ENCODE measurements at regions not wholly inside any gene's neighbourhood (a gene's known extent, or its start where the extent isn't known, plus 50 kb on each side); places are given as distances from the start of the nearest gene placed in this dataset.

- no peak for DNase-seq
- in situ Hi-C loops (cut with MboI; ENCODE audit: low pct_unique_long_range_greater_than_20kb, low sequenced_read_pairs) = no loop called here
Measured at GRCh38 chr2:215756346-215756730, 257.0 kb downstream of the MREG start.

GRCh38 chr2:215755641-215756345, 257.6 kb downstream of the MREG start:
- in situ Hi-C loops (cut with MboI; ENCODE audit: low pct_unique_long_range_greater_than_20kb, low sequenced_read_pairs) = no loop called here
- DNase-seq = no peak

GRCh38 chr2:215754546-215754945, 258.8 kb downstream of the MREG start:
- in situ Hi-C loops (cut with MboI; ENCODE audit: low pct_unique_long_range_greater_than_20kb, low sequenced_read_pairs) = no loop called here
- DNase-seq = no peak

GRCh38 chr2:215753808-215754207, 259.5 kb downstream of the MREG start:
- no peak for DNase-seq
- in situ Hi-C loops (cut with MboI; ENCODE audit: low pct_unique_long_range_greater_than_20kb, low sequenced_read_pairs) = no loop called here

GRCh38 chr2:215752991-215753390, 260.4 kb downstream of the MREG start:
- in situ Hi-C loops (cut with MboI; ENCODE audit: low pct_unique_long_range_greater_than_20kb, low sequenced_read_pairs) = no loop called here
- no peak for DNase-seq

- in situ Hi-C loops (cut with MboI; ENCODE audit: low pct_unique_long_range_greater_than_20kb, low sequenced_read_pairs) = no loop called here
- no peak for DNase-seq
Measured at GRCh38 chr2:215752436-215752835, 260.9 kb downstream of the MREG start.

GRCh38 chr2:215751911-215752272, 261.5 kb downstream of the MREG start:
- in situ Hi-C loops (cut with MboI; ENCODE audit: low pct_unique_long_range_greater_than_20kb, low sequenced_read_pairs) = no loop called here
- no peak for DNase-seq

GRCh38 chr2:215751200-215751910, 262.0 kb downstream of the MREG start:
- in situ Hi-C loops (cut with MboI; ENCODE audit: low pct_unique_long_range_greater_than_20kb, low sequenced_read_pairs) = no loop called here
- DNase-seq = no peak

GRCh38 chr2:215750763-215751162, 262.6 kb downstream of the MREG start:
- no peak for DNase-seq
- in situ Hi-C loops (cut with MboI; ENCODE audit: low pct_unique_long_range_greater_than_20kb, low sequenced_read_pairs) = no loop called here

- no peak for DNase-seq
- in situ Hi-C loops (cut with MboI; ENCODE audit: low pct_unique_long_range_greater_than_20kb, low sequenced_read_pairs) = no loop called here
Measured at GRCh38 chr2:215749092-215749957, 264.0 kb downstream of the MREG start.

GRCh38 chr2:215748446-215748845, 264.9 kb downstream of the MREG start:
- no peak for DNase-seq
- in situ Hi-C loops (cut with MboI; ENCODE audit: low pct_unique_long_range_greater_than_20kb, low sequenced_read_pairs) = no loop called here

- no peak for DNase-seq
- in situ Hi-C loops (cut with MboI; ENCODE audit: low pct_unique_long_range_greater_than_20kb, low sequenced_read_pairs) = no loop called here
Measured at GRCh38 chr2:215746887-215747615, 266.3 kb downstream of the MREG start.

- DNase-seq = no peak
- in situ Hi-C loops (cut with MboI; ENCODE audit: low pct_unique_long_range_greater_than_20kb, low sequenced_read_pairs) = no loop called here
Measured at GRCh38 chr2:215746226-215746886, 267.0 kb downstream of the MREG start.

- in situ Hi-C loops (cut with MboI; ENCODE audit: low pct_unique_long_range_greater_than_20kb, low sequenced_read_pairs) = no loop called here
Measured at GRCh38 chr2:215745331-215745730, 268.0 kb downstream of the MREG start.

GRCh38 chr2:215744514-215744913, 268.8 kb downstream of the MREG start:
- in situ Hi-C loops (cut with MboI; ENCODE audit: low pct_unique_long_range_greater_than_20kb, low sequenced_read_pairs) = no loop called here
- no peak for DNase-seq

More at GRCh38 chr2:215745331-215745730, 268.0 kb downstream of the MREG start:
- DNase-seq = no peak

GRCh38 chr2:215743066-215743465, 270.3 kb downstream of the MREG start:
- in situ Hi-C loops (cut with MboI; ENCODE audit: low pct_unique_long_range_greater_than_20kb, low sequenced_read_pairs) = no loop called here
- DNase-seq = no peak

- DNase-seq = no peak
- in situ Hi-C loops (cut with MboI; ENCODE audit: low pct_unique_long_range_greater_than_20kb, low sequenced_read_pairs) = no loop called here
Measured at GRCh38 chr2:215742021-215742420, 271.3 kb downstream of the MREG start.

- no peak for DNase-seq
- in situ Hi-C loops (cut with MboI; ENCODE audit: low pct_unique_long_range_greater_than_20kb, low sequenced_read_pairs) = no loop called here
Measured at GRCh38 chr2:215740071-215740470, 273.3 kb downstream of the MREG start.

- in situ Hi-C loops (cut with MboI; ENCODE audit: low pct_unique_long_range_greater_than_20kb, low sequenced_read_pairs) = no loop called here
- peak; percentile 3 for DNase-seq
Measured at GRCh38 chr2:215738351-215738750, 275.0 kb downstream of the MREG start.
